ENCODE measurements at regions not wholly inside any gene's neighbourhood (a gene's known extent, or its start where the extent isn't known, plus 50 kb on each side); places are given as distances from the start of the nearest gene placed in this dataset.

DNA sequence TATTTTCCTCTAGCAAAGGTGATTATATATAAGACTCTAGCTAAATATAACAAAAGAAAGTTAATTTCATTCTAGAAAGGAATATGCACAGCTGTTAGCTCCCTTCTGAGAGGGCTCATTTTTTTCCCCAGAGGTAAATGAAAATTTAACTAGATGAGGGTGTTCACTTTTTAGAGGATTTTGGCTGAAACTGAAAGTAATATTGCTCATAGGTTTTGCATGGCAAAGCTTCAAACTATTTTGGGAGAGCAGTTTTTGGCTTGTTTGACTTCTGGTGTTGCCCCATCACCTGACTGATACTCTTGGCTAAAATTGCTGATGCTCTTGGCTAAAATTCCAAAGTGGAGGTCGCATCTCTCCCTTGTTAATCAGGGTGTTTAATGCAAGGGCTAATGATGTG is 311.9 kb downstream of the EDEM1 start:
- TF ChIP-seq, protein P1, sequence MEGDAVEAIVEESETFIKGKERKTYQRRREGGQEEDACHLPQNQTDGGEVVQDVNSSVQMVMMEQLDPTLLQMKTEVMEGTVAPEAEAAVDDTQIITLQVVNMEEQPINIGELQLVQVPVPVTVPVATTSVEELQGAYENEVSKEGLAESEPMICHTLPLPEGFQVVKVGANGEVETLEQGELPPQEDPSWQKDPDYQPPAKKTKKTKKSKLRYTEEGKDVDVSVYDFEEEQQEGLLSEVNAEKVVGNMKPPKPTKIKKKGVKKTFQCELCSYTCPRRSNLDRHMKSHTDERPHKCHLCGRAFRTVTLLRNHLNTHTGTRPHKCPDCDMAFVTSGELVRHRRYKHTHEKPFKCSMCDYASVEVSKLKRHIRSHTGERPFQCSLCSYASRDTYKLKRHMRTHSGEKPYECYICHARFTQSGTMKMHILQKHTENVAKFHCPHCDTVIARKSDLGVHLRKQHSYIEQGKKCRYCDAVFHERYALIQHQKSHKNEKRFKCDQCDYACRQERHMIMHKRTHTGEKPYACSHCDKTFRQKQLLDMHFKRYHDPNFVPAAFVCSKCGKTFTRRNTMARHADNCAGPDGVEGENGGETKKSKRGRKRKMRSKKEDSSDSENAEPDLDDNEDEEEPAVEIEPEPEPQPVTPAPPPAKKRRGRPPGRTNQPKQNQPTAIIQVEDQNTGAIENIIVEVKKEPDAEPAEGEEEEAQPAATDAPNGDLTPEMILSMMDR (conservative IDR thresholded peaks at IDR 0.05) = no peak
- no peak for TF ChIP-seq ZFX (IDR thresholded peaks at IDR 0.05)
